WTC11 (cell line): ENCODE measurements at regions not wholly inside any gene's neighbourhood (a gene's known extent, or its start where the extent isn't known, plus 50 kb on each side); places are given as distances from the start of the nearest gene placed in this dataset.

ENCODE experiments used
- ATAC-seq: fragments of 200-7000 bp; cut with Tn5 transposase; 2 replicates; pipeline ENCODE4 v1.10.0; 2021; ENCODE audit warnings: mild to moderate bottlenecking, moderate library complexity
- CTCF ChIA-PET: fragments of 300-600 bp; sonication (Branson Sonifier 250); formaldehyde crosslinking; loops from one replicate; lab custom pipeline; 2021; ENCODE audit warnings: antibody characterized with exemption; lab: Charles Lee
- POLR2A ChIA-PET: fragments of 350-600 bp; sonication (Branson Sonifier 250); formaldehyde crosslinking; loops from one replicate; lab custom pipeline; 2021; ENCODE audit warnings: antibody characterized with exemption; lab: Charles Lee
- DNase-seq: peaks from one replicate; pipeline ENCODE4 v3.0.0; 2021; ENCODE audit warnings: low spot score
- H3K27ac Mint-ChIP-seq: 2 replicates; pipeline ENCODE4 v1.8.0; 2021; ENCODE audit warnings: mixed read lengths
- H3K27me3 Mint-ChIP-seq: 2 replicates; pipeline ENCODE4 v1.8.0; 2021; ENCODE audit warnings: low read depth, mild to moderate bottlenecking, moderate library complexity, mixed read lengths
- H3K36me3 Mint-ChIP-seq: 2 replicates; pipeline ENCODE4 v1.8.0; 2021; ENCODE audit warnings: mixed read lengths
- H3K4me1 Mint-ChIP-seq: 2 replicates; pipeline ENCODE4 v1.8.0; 2022; ENCODE audit warnings: mixed read lengths
- H3K4me3 Mint-ChIP-seq: 2 replicates; pipeline ENCODE4 v1.8.0; 2021; ENCODE audit warnings: mild to moderate bottlenecking, moderate library complexity, mixed read lengths
- H3K9me3 Mint-ChIP-seq: 2 replicates; pipeline ENCODE4 v1.8.0; 2021; ENCODE audit warnings: mixed read lengths
- ATF6 ChIP-seq: sonication (generic); formaldehyde crosslinking; IDR thresholded peaks from 2 replicates; pipeline ENCODE4 v1.8.1; 2023; ENCODE audit warnings: mild to moderate bottlenecking, missing genetic modification reagents
- ESRRA ChIP-seq: sonication (generic); formaldehyde crosslinking; IDR thresholded peaks from 2 replicates; pipeline ENCODE4 v1.8.1; 2022; ENCODE audit warnings: mild to moderate bottlenecking, missing genetic modification reagents, borderline replicate concordance
- NFATC4 ChIP-seq: fragments of 250-450 bp; sonication (Bioruptor Pico); IDR thresholded peaks from 2 replicates; pipeline ENCODE4 v1.9.0; 2021; ENCODE audit warnings: mild to moderate bottlenecking
- NFE2L1 ChIP-seq: sonication (generic); formaldehyde crosslinking; IDR thresholded peaks from 2 replicates; pipeline ENCODE4 v1.8.1; 2023; ENCODE audit warnings: missing genetic modification reagents
- STAT6 ChIP-seq: sonication (generic); formaldehyde crosslinking; conservative IDR thresholded peaks from 2 replicates; pipeline ENCODE4 v1.8.1; 2023; ENCODE audit warnings: mild to moderate bottlenecking, low read depth, missing genetic modification reagents, moderate library complexity
- ZNF281 ChIP-seq: sonication (generic); formaldehyde crosslinking; IDR thresholded peaks from 2 replicates; pipeline ENCODE4 v1.8.0; 2023; ENCODE audit warnings: mild to moderate bottlenecking, missing genetic modification reagents
- ZNF396 ChIP-seq: fragments of 250-450 bp; sonication (Bioruptor Pico); IDR thresholded peaks from 2 replicates; pipeline ENCODE4 v1.8.0; 2021; ENCODE audit warnings: mild to moderate bottlenecking, moderate library complexity, borderline replicate concordance
- TF ChIP-seq, protein P1 (sequence below): sonication (generic); formaldehyde crosslinking; IDR thresholded peaks from 2 replicates; pipeline ENCODE4 v1.8.0; 2023; ENCODE audit warnings: missing genetic modification reagents
- TF ChIP-seq, protein P2 (sequence below): sonication (generic); formaldehyde crosslinking; IDR thresholded peaks from 2 replicates; pipeline ENCODE4 v1.8.1; 2022; ENCODE audit warnings: mild to moderate bottlenecking, missing genetic modification reagents, moderate library complexity, borderline replicate concordance

DNA sequence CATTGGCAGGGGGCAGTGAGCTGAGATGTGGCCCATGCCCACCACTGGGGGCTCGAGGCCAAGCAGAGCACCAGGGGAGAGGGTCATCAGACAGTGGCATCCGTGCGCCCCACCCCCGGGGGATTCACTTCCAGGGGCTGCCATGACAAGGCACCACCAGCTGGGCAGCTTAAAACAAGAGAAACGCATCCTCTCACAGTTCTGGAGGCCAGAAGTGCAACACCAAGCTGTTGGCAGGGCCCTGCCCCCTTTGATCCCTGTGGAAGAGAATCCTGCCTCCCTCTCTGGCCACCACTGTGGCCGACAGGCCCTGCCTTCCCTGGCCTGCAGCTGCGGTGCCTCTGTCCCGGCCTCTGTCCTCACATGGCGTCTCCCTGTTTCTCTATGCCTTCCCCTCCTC is 187.7 kb upstream of the ID2 start (continued):
- TF ChIP-seq NFATC4 (CRISPR knock-in tag) (no peak), ATF6 (CRISPR knock-in tag) (no peak)
- TF ChIP-seq, protein P1, sequence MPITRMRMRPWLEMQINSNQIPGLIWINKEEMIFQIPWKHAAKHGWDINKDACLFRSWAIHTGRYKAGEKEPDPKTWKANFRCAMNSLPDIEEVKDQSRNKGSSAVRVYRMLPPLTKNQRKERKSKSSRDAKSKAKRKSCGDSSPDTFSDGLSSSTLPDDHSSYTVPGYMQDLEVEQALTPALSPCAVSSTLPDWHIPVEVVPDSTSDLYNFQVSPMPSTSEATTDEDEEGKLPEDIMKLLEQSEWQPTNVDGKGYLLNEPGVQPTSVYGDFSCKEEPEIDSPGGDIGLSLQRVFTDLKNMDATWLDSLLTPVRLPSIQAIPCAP (CRISPR knock-in tag), result no peak

DNA sequence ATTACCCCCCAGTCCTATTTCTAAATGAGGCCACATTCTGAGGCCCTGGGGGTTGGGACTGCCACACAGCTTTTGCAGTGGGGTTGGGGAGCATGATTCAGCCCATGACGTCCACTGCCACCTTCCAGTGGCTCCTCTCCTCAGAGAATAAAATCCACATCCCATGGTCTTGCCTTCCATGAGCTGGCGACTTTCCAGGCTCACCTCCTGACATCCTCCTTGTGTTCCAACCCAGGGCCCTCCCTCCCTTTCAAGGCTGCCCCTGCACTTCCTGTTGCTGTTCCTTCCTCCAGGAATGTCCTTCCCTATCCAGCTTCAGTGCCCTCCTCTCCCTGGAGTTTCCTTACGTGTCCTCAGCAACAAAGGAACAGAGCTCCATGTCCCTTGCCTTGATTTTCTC is 187.3 kb upstream of the ID2 start:
- CTCF ChIA-PET, result no interaction called here

More for the DNA sequence above, 187.3 kb upstream of the ID2 start:
- Mint-ChIP-seq H3K9me3 (no peaks in the 10 kb centered on the region), H3K27me3 (no peaks in the 10 kb centered on the region), H3K36me3 (no peaks in the 10 kb centered on the region), H3K4me1 (peaks cover 22% of the 10 kb centered on the region), H3K4me3 (no peak overlapping the region), H3K27ac (0 out of 2 replicates have a peak overlapping the region, but pooled peaks have one; percentile 4)
- POLR2A ChIA-PET, result no interaction called here
- DNase-seq (no peak), ATAC-seq (no peak)
- TF ChIP-seq ZNF396 (no peak), NFE2L1 (CRISPR knock-in tag) (no peak), ESRRA (no peak), ZNF281 (no peak), STAT6 (CRISPR knock-in tag) (no peak), NFATC4 (CRISPR knock-in tag) (no peak)
- TF ChIP-seq, protein P2, sequence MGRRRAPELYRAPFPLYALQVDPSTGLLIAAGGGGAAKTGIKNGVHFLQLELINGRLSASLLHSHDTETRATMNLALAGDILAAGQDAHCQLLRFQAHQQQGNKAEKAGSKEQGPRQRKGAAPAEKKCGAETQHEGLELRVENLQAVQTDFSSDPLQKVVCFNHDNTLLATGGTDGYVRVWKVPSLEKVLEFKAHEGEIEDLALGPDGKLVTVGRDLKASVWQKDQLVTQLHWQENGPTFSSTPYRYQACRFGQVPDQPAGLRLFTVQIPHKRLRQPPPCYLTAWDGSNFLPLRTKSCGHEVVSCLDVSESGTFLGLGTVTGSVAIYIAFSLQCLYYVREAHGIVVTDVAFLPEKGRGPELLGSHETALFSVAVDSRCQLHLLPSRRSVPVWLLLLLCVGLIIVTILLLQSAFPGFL (CRISPR knock-in tag), result no peak
